Right kidney (tissue), 1 donor: ENCODE measurements at regions not wholly inside any gene's neighbourhood (a gene's known extent, or its start where the extent isn't known, plus 50 kb on each side); places are given as distances from the start of the nearest gene placed in this dataset.

Source experiments
- DNase-seq: peaks from one replicate; pipeline ENCODE4 v3.0.0-alpha.2; 2016

DNA sequence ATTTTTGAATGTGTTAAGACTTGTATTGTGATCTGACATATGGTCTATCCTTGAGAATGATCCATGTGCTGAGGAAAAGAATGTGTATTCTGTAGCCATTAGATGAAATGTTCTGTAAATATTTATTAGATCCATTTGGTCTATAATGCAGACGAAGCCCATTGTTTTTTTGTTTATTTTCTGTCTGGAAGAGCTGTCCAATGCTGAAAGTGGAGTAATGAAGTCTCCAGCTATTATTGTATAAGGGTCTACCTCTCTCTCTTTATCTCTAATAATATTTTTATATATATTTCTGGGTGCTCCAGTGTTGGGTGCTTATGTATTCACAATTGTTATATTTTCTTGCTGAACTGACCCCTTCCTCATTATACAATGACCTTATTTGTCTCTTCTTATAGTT is 250.6 kb upstream of the GADL1 start:
- DNase-seq, result no peak

DNA sequence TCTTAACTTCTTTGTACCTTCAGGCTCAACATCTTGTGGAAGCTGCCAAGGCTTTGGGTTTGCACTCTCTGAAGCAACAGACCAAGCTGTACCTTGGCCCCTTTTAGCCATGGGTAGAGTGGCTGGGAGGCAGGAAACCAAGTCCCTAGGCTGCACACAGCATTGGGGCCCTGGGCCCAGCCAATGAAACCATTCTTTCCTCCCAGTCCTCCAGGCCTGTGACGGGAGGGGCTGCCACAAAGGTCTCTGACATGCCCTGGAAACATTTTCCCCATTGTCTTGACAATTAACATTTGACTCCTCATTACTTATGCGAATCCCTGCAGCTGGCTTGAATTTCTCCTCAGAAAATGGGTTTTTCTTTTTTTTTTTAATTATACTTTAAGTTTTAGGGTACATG is 253.1 kb upstream of the GADL1 start:
- DNase-seq, result no peak

DNA sequence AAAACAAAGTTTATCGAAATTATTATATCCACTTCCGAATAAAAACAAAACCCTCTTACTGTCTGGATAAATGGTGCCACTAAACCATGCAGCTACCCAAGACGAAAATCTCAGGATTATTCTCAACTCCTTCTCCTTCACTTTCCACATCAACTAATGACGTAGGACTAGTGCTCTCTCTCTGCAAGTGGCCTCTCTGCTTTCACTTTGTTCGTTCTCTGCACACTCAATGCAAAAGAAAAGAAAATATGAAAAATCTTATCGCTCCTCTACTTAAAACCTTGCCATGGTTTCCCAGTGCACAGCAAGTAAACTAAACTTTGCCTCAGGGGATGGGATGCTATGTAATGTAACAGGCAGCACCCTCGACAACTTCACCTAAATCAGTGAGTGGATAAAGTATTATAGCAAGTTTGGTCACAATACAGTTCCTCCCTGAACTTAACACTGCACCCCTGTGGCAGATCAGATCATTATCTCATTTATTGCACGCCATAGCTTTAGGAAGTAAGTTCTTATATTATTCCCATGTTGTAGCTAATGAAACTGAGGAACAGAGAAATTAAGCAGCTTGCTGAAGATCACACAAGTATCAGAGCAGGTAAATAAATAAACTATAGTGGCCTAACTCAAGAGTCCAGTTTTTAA is 262.7 kb upstream of the GADL1 start:
- no peak for DNase-seq

DNA sequence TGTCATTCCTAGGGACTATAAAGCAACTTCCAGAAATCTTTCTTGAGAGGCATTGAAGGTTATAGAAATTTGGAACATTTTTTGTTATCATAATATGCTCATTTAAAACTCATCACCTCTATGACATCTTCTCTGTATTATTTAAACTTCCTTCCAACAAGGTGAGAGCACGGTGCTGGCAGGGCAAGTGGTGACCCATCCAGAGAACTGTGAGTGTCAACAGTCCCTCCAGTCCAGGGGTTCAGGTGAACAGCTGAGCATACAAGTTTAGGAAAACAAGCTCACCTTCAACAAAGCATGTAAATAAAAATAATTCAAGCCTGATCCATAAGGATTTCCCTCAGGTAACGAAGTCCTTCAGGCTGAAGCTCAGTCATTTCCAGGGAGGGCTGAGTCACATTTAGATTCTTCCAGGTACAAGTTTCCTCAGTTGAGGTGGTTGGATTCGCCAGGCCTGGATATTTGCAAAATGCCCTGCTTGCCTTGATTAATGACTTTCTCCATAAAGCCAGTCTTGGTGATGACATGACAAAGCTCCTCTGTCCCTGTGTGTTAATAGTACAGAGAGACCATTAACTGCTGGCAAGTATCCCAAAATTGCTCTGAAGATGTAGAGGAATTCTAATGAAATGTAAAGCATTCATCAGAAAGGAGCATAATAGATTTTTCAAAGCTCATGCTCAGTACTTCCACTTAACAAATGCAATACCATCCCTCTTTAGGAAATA is 263.6 kb upstream of the GADL1 start:
- no peak for DNase-seq

DNA sequence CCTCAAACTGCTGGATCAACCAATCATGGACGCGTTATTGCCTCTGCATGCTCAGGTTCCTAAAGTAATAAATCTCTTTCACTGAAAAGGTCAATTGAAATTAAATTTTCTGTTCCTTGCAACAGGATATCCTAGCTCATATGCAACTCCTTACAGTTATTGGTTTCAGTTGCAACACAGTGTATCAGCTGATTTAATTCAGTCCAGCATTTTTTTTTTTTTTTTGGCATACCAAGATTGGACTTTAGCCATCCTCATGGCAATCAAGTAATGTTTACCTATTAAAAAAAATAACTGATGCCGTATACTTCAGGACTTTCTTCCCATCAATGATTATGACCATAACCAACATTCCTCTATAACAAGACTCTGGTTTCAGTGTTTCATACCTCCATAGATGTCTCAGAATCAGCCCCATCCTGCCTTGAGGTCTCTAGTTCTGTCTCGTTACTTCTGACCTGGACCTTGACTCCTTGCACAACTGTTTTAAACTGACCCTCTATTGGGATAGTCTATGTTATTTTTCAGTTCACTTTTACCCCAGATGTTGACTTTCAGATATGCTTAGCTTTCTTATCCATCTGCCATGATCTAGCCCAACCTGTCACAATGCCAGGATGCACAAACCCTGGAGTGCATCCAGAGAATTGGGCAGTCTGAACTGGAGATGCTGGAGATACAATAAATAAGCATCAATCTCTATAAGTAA is 265.0 kb upstream of the GADL1 start:
- no peak for DNase-seq

DNA sequence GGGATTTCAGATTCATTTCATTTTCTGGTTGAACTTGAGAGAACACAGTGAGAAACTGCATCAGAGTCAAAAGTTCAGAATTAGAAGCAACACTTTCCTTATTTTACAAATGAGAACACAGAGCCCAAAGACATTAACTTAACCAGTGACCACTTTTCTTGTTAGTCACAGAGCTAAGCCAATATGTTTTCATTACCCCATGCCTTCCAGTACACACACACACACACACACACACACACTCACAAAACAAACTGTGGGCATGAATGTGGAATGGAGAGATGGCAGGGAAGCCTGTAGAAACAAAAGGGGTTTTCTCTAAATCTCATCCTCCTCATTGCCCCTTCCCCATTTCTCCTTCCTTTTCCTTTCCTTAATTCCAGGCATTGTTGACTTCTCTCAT is 267.4 kb upstream of the GADL1 start:
- no peak for DNase-seq

DNA sequence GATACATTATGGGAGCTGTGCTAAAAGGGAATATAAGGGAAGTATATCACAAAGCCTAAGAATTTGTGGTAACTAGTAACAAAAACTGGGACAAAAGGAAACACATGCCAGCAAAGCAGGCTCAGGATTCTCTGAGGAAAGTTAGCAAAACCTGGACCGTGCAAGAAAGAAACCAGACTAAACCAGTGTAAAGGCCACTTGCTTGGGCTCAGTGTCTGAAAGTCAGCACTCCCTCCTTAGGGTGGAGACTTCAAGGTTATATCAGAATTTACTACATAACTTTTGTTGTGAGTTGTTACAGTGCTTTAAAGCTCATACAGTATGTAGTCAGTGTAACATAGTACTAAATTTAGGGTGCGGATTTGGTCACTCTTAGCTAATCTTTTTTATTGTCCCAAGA is 269.9 kb upstream of the GADL1 start:
- no peak for DNase-seq

DNA sequence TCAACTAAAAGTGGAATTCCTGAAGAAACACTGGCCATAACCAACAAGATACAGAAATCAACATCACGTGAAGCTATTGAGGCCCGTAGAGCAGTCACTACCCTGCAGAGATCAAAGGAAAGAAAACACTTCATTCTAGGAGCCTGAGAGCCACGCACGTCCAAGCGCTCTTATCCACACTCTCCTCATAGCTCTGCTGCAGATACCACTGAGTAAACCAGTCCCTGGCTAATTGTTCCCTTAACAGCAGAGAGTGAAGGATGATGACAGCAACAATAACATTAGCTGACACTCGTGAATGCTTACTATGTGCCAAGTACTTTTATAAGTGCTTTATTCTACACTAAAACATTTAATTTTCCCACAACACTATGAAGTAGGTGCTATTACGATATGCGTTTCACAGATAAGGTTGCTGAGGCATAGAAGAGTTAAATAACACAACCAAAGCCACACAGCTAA is 271.0 kb upstream of the GADL1 start:
- no peak for DNase-seq

DNA sequence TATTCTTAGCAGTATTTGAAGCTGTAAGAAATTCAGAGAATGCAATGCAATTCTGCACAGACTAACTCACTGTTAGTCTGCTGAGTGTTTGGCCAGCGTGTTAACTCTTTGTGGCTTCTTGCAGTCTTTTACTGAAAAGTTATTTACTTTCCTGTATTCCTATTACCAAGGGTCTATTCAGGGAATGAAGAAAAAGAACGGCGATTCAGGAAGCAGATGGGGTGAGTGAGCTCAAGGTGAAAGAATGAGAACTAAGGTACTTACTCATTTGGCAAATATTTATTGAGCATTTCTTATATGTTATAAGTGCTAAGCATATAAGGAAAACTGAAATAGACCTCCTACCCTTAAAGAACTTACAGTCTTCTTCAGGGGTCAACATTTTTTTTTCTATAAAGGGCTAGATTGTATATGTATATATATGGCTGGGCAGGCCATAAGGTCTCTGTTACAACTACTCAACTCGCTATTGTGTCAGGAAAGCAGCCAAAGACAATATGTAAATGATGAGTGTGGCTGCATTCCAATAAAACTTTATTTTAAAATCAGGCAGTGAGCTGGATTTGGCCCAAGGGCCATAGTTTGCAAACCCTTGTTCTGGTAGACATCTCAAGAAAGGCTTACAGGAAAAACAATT is 271.9 kb upstream of the GADL1 start:
- DNase-seq, result no peak

DNA sequence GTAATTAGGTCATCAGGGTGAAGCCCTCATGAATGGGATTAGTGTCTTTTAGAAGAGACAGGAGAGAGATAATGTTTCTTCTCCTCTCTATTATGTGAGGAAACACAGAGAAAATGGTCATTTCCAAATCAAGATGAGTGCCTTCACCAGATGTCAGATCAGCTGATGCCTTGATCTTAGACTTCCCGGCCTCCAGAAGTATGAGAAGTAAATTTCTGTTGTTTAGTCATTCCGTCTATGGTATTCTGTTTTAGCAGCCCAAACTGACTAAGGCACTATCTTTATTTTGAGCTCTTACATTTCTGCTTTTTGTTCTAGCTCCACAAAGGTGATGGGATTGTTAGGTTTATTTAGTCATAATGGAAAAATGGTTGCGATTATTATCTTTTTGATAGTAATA is 273.2 kb upstream of the GADL1 start:
- DNase-seq, result no peak

DNA sequence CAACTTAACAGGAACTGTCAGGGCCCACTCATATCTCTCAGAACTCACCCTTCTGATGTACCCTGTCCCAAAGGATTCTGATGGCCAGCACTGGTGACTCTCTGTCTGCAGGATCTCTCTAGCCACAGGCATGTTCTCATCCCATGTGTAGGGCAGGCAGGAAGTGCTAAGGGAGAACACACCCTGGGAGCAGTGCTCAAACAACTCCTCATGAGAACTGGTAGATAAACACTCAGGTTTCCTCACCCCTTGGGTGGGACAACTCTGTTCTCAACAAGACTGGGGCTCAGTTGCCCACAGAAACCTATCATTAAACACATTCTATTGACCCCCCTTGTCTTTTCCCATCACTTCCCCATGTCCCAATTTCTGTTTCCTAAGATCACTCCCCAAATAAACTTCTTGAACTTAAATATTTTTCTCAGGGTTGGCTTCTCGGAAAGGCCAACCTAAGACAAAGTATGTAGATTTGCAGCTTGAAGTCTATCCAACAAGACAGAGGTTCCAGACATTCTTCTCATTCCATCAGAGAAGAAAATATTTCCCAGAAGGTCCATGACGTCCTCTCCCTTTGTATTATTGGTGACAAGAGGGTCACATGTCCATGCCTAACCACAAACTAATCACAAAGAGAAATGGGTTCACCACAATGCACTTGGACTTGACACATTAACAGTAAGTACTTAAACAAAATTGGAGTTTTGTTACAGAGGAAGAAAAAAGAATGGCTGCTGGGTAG is 276.6 kb upstream of the GADL1 start:
- no peak for DNase-seq

DNA sequence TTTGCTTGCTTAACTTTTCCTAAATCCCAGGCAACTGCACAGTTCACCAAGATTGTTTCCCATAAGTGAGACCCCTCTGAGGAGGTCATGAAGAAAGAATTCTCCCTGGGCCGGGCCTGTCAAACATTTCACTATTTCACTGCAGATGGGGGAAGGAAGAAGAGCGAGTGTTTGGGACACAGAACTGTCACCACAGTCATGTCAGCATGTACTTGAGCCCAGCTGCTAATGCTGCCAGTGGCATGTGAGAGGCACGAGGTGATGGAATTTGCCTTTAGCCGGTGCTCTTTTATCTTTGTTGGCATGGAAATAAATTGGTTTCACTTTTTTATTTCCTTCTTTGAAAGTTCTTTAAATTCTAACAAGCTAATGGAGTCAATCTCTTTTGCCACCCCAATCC is 277.9 kb upstream of the GADL1 start:
- DNase-seq, result no peak

DNA sequence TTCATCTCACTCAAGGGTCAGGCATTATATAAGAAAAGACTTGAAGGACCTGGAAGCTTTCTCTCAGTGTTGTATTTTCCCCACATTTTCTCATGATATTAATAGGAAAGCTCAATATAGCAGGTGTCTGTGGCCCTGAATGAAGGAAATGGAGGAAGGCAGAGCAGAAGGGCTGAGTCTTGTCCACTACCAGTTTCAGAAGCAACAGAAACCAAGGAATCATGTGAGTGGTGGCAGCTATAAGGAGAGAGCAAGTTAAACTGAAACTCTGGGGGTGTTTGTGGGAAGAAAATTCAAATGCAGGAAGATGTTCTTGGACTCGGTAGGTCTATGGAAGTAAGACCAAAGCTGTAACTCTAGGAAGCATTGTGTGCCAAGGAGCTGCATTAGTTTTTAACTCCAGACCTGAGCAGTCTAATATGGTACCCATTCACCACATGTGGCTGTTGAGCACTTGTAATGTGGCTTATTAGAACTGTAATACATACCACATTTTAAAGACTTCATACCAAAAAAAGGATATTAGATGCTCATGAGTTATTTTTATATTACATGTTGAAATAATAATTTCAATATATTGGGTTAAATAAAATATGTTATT is 278.8 kb upstream of the GADL1 start:
- no peak for DNase-seq

DNA sequence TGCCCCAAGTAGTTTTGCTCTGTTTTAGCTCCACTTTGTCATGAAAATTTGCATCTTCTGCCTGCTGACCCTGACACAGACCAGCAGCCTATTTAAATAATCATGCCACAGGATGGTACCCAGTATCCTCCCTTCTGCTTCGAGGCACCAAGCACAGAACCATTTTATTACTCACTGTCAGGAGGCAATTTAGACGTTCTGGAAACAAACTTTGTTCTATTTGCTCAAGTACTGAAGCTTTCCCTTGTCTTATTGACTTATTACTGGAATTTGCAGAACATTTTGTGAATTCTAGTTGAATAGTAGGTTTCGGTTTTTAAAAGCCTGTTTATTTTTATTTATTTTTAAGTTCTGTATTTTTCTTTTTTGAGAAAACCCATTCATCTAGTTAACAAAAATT is 279.6 kb upstream of the GADL1 start:
- no peak for DNase-seq

DNA sequence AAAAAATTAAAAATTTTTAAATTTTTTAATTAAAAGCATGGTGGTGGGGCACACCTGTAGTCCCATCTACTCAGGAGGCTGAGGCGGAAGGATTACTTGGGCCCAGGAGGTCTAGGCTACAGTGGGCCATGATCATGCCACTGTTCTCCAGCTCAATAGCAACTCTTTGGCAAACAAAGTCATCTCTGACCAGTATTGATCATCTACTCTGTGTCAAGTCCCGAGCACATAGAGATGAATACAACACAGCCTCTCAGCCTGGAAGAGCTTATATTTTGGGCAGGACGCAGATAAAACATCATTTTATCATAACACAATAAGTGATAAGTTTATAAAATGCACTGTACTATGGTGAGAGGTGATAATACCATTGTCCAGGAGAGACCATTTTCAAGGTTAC is 281.6 kb upstream of the GADL1 start:
- DNase-seq, result no peak

DNA sequence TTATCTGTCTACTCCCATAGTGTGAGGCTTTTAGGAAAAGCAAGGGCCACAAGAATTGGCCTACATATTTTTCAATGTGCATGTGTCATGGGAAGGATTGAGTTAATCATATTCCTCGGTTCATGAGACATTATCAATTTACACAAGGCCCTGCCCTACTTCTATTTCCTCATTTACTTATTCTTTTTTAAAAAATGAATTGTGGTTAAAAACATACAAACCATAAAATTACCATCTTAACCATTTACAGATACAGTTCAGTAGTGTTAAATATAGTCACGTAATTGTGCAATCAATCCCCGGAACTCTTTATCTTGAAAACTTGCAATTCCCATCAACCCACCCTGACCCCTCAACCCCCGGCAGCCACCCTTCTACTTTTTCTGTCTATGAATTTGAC is 284.0 kb upstream of the GADL1 start:
- no peak for DNase-seq

DNA sequence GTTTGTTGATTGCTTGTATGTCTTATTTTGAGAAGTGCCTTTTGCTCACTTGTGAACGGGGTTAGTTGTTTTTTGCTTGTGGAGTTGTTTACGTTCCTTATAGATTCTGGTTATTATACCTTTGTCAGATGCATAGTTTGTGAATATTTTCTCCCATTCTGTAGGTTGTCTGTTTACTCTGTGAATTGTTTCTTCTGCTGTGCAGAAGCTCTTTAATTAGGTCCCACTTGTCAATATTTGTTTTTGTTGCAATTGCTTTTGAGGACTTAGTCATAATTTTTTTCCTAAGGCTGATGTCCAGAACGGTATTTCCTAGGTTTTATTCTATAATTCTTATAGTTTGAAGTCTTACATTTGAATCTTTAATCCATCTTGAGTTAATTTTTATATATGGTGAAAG is 285.3 kb upstream of the GADL1 start:
- DNase-seq, result no peak

DNA sequence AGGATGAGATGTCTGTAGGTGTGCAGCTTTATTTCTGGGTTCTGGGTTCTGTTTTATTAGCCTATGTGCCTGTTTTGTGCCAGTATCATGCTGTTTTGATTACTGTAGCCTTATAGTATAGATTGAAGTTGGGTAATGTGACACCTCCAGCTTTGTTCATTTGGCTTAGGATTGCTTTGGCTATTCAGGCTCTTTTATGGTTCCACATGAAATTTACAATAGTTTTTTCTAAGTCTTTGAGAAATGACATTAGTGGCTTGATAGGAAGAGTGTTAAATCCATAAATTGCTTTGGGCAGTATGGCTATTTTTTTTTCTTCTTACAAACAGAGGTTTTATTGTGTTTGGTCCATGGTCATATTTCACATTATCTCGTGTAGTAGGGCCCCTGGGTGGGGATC is 285.8 kb upstream of the GADL1 start:
- DNase-seq, result no peak

DNA sequence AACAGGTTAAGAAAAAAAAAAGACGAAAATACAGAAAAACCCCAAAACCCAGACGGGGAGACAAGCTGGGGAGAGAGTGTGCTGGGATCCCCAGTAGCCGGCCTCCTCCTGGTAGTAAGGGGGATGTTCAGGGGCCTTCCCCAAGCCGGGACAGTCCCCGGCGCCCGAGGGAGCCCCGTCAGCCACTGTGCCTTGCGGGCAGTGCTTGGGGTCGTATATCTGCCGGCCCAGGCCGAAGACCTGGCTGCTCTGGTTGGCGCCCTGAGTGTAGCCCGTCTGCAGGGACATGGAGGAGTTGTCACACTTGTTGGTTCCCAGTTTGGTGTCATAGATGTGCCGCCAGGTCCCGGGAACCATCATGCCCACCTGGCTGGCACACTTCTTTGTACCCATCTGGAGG is 287.2 kb upstream of the GADL1 start:
- DNase-seq, result no peak

DNA sequence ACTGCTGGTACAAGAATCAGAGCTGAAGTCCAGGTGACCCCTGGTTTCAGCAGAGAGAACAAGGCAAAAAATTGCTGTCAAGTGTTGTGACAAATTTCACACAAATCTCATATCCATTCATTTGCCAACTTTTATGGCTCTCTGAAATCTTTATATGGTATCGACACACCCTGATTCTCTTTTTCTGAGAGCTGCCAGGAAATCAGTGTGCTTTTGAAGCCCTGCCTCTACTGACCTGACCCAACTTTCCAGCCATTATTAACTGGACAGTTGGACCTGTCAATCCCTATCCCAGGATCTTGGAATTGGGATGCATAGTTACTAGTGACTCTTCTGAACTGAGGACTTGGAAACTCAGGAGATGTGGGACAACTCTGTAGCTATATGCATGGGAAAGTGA is 288.2 kb upstream of the GADL1 start:
- no peak for DNase-seq

DNA sequence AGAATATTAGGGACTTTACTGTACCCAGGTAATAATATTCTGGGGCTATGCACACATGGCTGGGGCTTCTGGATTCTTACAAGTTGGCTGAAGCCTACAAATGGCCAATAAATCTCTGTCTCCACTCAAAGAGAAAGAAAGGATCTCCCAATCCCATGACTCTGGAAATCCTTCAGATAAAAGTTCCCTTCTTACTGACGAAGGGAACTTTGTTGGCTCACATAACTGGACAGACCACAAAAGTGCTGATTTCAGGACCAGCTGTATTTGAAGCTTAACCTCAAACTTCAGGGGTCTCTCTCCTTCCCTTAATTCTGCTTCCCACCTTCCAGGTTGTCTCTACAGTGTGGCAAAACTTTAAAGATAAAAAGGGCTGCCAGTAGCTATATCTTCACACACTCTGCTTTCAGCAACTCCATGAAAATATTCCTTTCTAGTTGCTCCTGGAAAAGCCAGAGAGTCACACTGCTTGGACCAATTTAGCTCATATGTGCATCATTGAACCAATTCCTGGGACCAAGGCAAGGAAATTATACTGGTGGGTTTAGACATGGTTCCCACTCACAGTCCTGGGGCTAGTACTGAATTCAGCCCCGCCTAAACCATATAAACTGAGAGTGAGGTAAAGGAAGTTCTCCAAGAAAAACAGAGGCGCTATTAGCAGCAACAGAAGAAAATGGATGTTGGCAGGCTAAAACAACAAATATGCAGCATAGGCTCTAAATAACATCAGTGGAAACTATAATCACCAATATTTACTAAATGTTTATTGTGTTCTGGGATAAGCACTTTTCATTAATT is 290.0 kb upstream of the GADL1 start:
- DNase-seq, result no peak

DNA sequence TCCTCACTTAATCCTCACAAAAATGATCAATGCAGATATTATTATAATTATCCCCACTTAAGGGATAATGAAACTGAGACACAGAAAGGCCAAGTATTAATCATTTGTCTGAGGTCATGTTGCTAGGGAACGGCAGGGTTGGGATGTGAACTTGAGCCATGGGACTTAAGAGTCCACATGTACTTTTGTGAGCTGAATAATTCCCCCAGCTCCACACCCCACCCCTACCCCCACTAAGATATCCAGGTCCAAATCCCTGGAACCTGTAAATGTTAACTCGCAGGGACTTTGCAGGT is 290.5 kb upstream of the GADL1 start:
- no peak for DNase-seq
